Neuronal stem cell (in vitro differentiated cells): ENCODE measurements at regions not wholly inside any gene's neighbourhood (a gene's known extent, or its start where the extent isn't known, plus 50 kb on each side); places are given as distances from the start of the nearest gene placed in this dataset.
"Not testable (repeated sequence)": the region's sequence is repeated elsewhere in the genome, so short reads cannot be mapped to it uniquely, and the experiment has no call there.

Experiments
- DNase-seq: peaks from one replicate; pipeline ENCODE4 v3.0.0-alpha.2; 2013; ENCODE audit warnings: low spot score
- H2AFZ ChIP-seq: one replicate; pipeline ENCODE4 v1.6.1; 2013; ENCODE audit warnings: mild to moderate bottlenecking, low read length, inconsistent platforms
- H2AK5ac ChIP-seq: 2 replicates; pipeline ENCODE4 v1.6.1; 2013; ENCODE audit warnings: low read depth, mild to moderate bottlenecking, inconsistent platforms, low read length, moderate library complexity, mixed read lengths
- H2BK120ac ChIP-seq: 2 replicates; pipeline ENCODE4 v1.6.1; 2013; ENCODE audit warnings: low read depth, mild to moderate bottlenecking, inconsistent platforms, low read length, moderate library complexity, mixed read lengths
- H2BK12ac ChIP-seq: one replicate; pipeline ENCODE4 v1.6.1; 2013; ENCODE audit warnings: low read length, inconsistent platforms
- H2BK15ac ChIP-seq: 2 replicates; pipeline ENCODE4 v1.6.1; 2013; ENCODE audit warnings: mild to moderate bottlenecking, low read length, inconsistent platforms, mixed read lengths
- H2BK5ac ChIP-seq: one replicate; pipeline ENCODE4 v1.6.1; 2013; ENCODE audit warnings: inconsistent platforms, mild to moderate bottlenecking, low read length, moderate library complexity
- H3K14ac ChIP-seq: one replicate; pipeline ENCODE4 v1.6.1; 2013; ENCODE audit warnings: low read length, inconsistent platforms
- H3K18ac ChIP-seq: 2 replicates; pipeline ENCODE4 v1.6.1; 2013; ENCODE audit warnings: low read length, inconsistent platforms
- H3K23ac ChIP-seq: 2 replicates; pipeline ENCODE4 v1.6.1; 2013; ENCODE audit warnings: low read depth, mild to moderate bottlenecking, mixed read lengths, low read length, inconsistent platforms; ENCODE audit not compliant: poor library complexity
- H3K27ac ChIP-seq: replicated peaks from 3 replicates; pipeline ENCODE4 v1.5.1; 2013; ENCODE audit warnings: low read length, inconsistent platforms
- H3K27me3 ChIP-seq, 3 experiments: 2 replicates each; pipeline ENCODE4 v1.6.1; 2013; ENCODE audit warnings: low read length in 3 of 3, mild to moderate bottlenecking in 2 of 3, inconsistent platforms in 1 of 3, low read depth in 1 of 3, mixed read lengths in 1 of 3, moderate library complexity in 1 of 3; ENCODE audit not compliant: control insufficient read depth in 3 of 3, insufficient read depth in 3 of 3
- H3K36me3 ChIP-seq, 2 donors: replicated peaks in 1 of 2; 2 replicates each; pipeline ENCODE4 v1.6.1; 2013; ENCODE audit warnings: low read length in 2 of 2; ENCODE audit not compliant: control insufficient read depth in 2 of 2, insufficient read depth in 2 of 2
- H3K4ac ChIP-seq: 2 replicates; pipeline ENCODE4 v1.6.1; 2013; ENCODE audit warnings: inconsistent platforms, mild to moderate bottlenecking, low read length, moderate library complexity
- H3K4me1 ChIP-seq, 2 donors: 1 replicate in 1 of 2; 2 replicates in 1 of 2; pipeline ENCODE4 v1.6.1; 2013; ENCODE audit warnings: low read length in 2 of 2, low read depth in 1 of 2; ENCODE audit not compliant: control insufficient read depth in 2 of 2, insufficient read depth in 1 of 2
- H3K4me2 ChIP-seq: one replicate; pipeline ENCODE4 v1.6.1; 2013; ENCODE audit warnings: mild to moderate bottlenecking, low read length, inconsistent platforms; ENCODE audit not compliant: insufficient read depth, poor library complexity, severe bottlenecking
- H3K4me3 ChIP-seq, 2 donors: 2 replicates each; pipeline ENCODE4 v1.5.1; 2013; ENCODE audit warnings: low read length in 2 of 2, mild to moderate bottlenecking in 2 of 2, inconsistent platforms in 1 of 2, moderate library complexity in 1 of 2
- H3K79me1 ChIP-seq: one replicate; pipeline ENCODE4 v1.6.1; 2013; ENCODE audit warnings: low read depth, mild to moderate bottlenecking, inconsistent platforms, low read length, moderate library complexity
- H3K9ac ChIP-seq: one replicate; pipeline ENCODE4 v1.6.1; 2013; ENCODE audit warnings: mild to moderate bottlenecking, low read depth, low read length, inconsistent platforms; ENCODE audit not compliant: poor library complexity
- H3K9me3 ChIP-seq, 2 donors: replicated peaks in 1 of 2; 2 replicates each; pipeline versions ENCODE3 to v1.6.1; 2013; ENCODE audit warnings: low read length in 2 of 2, mild to moderate bottlenecking in 2 of 2, inconsistent platforms in 1 of 2, low read depth in 1 of 2, mixed read lengths in 1 of 2, moderate library complexity in 1 of 2; ENCODE audit not compliant: control insufficient read depth in 2 of 2, insufficient read depth in 1 of 2
- H4K8ac ChIP-seq: one replicate; pipeline ENCODE4 v1.6.1; 2013; ENCODE audit warnings: low read depth, mild to moderate bottlenecking, inconsistent platforms, low read length, moderate library complexity
- H4K91ac ChIP-seq: one replicate; pipeline ENCODE4 v1.6.1; 2013; ENCODE audit warnings: low read length, low read depth, mild to moderate bottlenecking, inconsistent platforms; ENCODE audit not compliant: poor library complexity
- WGBS, 2 donors: extraction: QIAGEN DNeasy Blood & Tissue Kit; methylation state at CpG; one replicate each; pipeline ENCODE4 v1.1.7; 2013; ENCODE audit warnings: missing lambda C conversion rate in 2 of 2, mixed read lengths in 1 of 2; ENCODE audit not compliant: insufficient read length in 2 of 2, insufficient replicate concordance in 1 of 2; ENCODE audit errors: extremely low coverage in 2 of 2; 5-methylcytosine and 5-hydroxymethylcytosine counted together

- H2BK15ac ChIP-seq, H2AFZ ChIP-seq, H4K91ac ChIP-seq, H2BK12ac ChIP-seq, H3K14ac ChIP-seq, H3K18ac ChIP-seq, H3K23ac ChIP-seq, H2BK5ac ChIP-seq, H3K4me3 ChIP-seq, DNase-seq, H2BK120ac ChIP-seq, H3K79me1 ChIP-seq, H2AK5ac ChIP-seq, H3K9me3 ChIP-seq, H3K27ac ChIP-seq, H3K4me1 ChIP-seq, H3K9ac ChIP-seq, H3K27me3 ChIP-seq, H4K8ac ChIP-seq, H3K4me2 ChIP-seq, H3K4ac ChIP-seq, H3K36me3 ChIP-seq: not testable (repeated sequence)
- WGBS, 2 donors, result no CpG with 5 or more reads among the region's 6 CpGs
These were observed 127.7 kb upstream of the UBE3A start for GRCh38 chr15:25566545-25566944.

GRCh38 chr15:25565470-25566264 is 126.8 kb upstream of the UBE3A start:
- H2AFZ ChIP-seq, result no peak overlapping the region
- H2BK12ac ChIP-seq, result no peak overlapping the region
- no peaks in the 10 kb centered on the region for H3K79me1 ChIP-seq
- no peak overlapping the region for H3K14ac ChIP-seq
- H2AK5ac ChIP-seq, result no peak overlapping the region
- WGBS, 2 donors, result no CpG with 5 or more reads among the region's 14 CpGs
- H2BK15ac ChIP-seq, result no peak overlapping the region
- no peak overlapping the region for H2BK120ac ChIP-seq
- no peak overlapping the region for H3K9ac ChIP-seq
- H3K18ac ChIP-seq, result peak overlapping the region; percentile 40
- no peak for DNase-seq
- H3K4me3 ChIP-seq, result no peak overlapping the region
- peaks cover 0 to 5% of the 10 kb centered on the region in 2 donors for H3K4me1 ChIP-seq
- H3K4me2 ChIP-seq, result no peak overlapping the region
- no peak overlapping the region for H2BK5ac ChIP-seq
- no peaks in the 10 kb centered on the region for H3K27me3 ChIP-seq
- H3K36me3 ChIP-seq, result no peaks in the 10 kb centered on the region
- no peak overlapping the region for H3K4ac ChIP-seq
- H3K23ac ChIP-seq, result no peak overlapping the region
- H3K9me3 ChIP-seq, result no peaks in the 10 kb centered on the region
- no peak overlapping the region for H3K27ac ChIP-seq
- H4K91ac ChIP-seq, result no peak overlapping the region
- H4K8ac ChIP-seq, result no peak overlapping the region

GRCh38 chr15:25563596-25563995 is 124.8 kb upstream of the UBE3A start:
- H4K91ac ChIP-seq, result no peak overlapping the region
- no peak for DNase-seq
- H3K4ac ChIP-seq, result no peak overlapping the region
- no peaks in the 10 kb centered on the region for H3K27me3 ChIP-seq
- H2BK5ac ChIP-seq, result no peak overlapping the region
- H3K9me3 ChIP-seq, result no peaks in the 10 kb centered on the region
- H2BK120ac ChIP-seq, result no peak overlapping the region
- H3K14ac ChIP-seq, result no peak overlapping the region
- no peak overlapping the region for H2AFZ ChIP-seq
- H4K8ac ChIP-seq, result no peak overlapping the region
- H3K36me3 ChIP-seq, result no peaks in the 10 kb centered on the region
- WGBS, 2 donors, result no CpG with 5 or more reads among the region's 4 CpGs
- no peak overlapping the region for H3K4me3 ChIP-seq
- no peak overlapping the region for H3K18ac ChIP-seq
- H3K23ac ChIP-seq, result no peak overlapping the region
- H3K9ac ChIP-seq, result no peak overlapping the region
- H3K4me2 ChIP-seq, result no peak overlapping the region
- no peak overlapping the region for H2BK12ac ChIP-seq
- no peaks in the 10 kb centered on the region for H3K79me1 ChIP-seq
- H2AK5ac ChIP-seq, result no peak overlapping the region
- no peak overlapping the region for H3K27ac ChIP-seq
- H3K4me1 ChIP-seq, result peaks cover 0 to 5% of the 10 kb centered on the region in 2 donors
- H2BK15ac ChIP-seq, result no peak overlapping the region

GRCh38 chr15:25557926-25558325 is 119.1 kb upstream of the UBE3A start:
- H3K14ac ChIP-seq, result no peak overlapping the region
- WGBS, 2 donors, result no CpG with 5 or more reads among the region's 5 CpGs

More at GRCh38 chr15:25557926-25558325, 119.1 kb upstream of the UBE3A start:
- no peaks in the 10 kb centered on the region for H3K27me3 ChIP-seq
- peaks cover 0 to 1% of the 10 kb centered on the region in 2 donors for H3K4me1 ChIP-seq
- H3K9ac ChIP-seq, result no peak overlapping the region
- H2AK5ac ChIP-seq, result no peak overlapping the region
- H3K79me1 ChIP-seq, result no peaks in the 10 kb centered on the region
- no peak overlapping the region for H2BK120ac ChIP-seq
- no peak overlapping the region for H2BK5ac ChIP-seq
- H3K4me2 ChIP-seq, result no peak overlapping the region
- H3K18ac ChIP-seq, result no peak overlapping the region
- no peaks in the 10 kb centered on the region for H3K36me3 ChIP-seq
- no peak overlapping the region for H2BK15ac ChIP-seq
- no peak for DNase-seq
- no peaks in the 10 kb centered on the region for H3K9me3 ChIP-seq
- H3K4ac ChIP-seq, result no peak overlapping the region
- no peak overlapping the region for H4K8ac ChIP-seq
- no peak overlapping the region for H3K23ac ChIP-seq
- H2BK12ac ChIP-seq, result no peak overlapping the region
- no peak overlapping the region for H3K4me3 ChIP-seq
- H3K27ac ChIP-seq, result no peak overlapping the region
- no peak overlapping the region for H2AFZ ChIP-seq
- H4K91ac ChIP-seq, result no peak overlapping the region
